PC-9 (cell line): ENCODE measurements at regions not wholly inside any gene's neighbourhood (a gene's known extent, or its start where the extent isn't known, plus 50 kb on each side); places are given as distances from the start of the nearest gene placed in this dataset.

ENCODE experiments used
- BruUV-seq: library from RNA; stranded (reverse); fragments of 400-500 nt; replicated peaks from 2 replicates; lab custom pipeline; 2021; lab: Mats Ljungman, UMichigan
- CTCF ChIA-PET: fragments of 300-600 bp; sonication (Branson Sonifier 250); formaldehyde crosslinking; loops from one replicate; lab custom pipeline; 2022; ENCODE audit warnings: antibody characterized with exemption; lab: Charles Lee
- POLR2A ChIA-PET: fragments of 300-600 bp; sonication (Branson Sonifier 250); formaldehyde crosslinking; loops from one replicate; lab custom pipeline; 2022; ENCODE audit warnings: antibody characterized with exemption; ENCODE audit not compliant: unreplicated experiment; lab: Charles Lee
- DNase-seq, 2 experiments: peaks; one replicate each; pipeline versions ENCODE4 v3.0.0 to v3.0.0-alpha.2; 2015 to 2022; ENCODE audit warnings: mixed read lengths in 1 of 2
- H2AFZ ChIP-seq: fragments of 200-600 bp; sonication (generic); 2 replicates; pipeline ENCODE4 v1.8.1; 2017; ENCODE audit warnings: antibody characterized with exemption
- H3F3A ChIP-seq: fragments of 200-600 bp; sonication (generic); 2 replicates; pipeline ENCODE4 v1.8.1; 2017; ENCODE audit warnings: antibody characterized with exemption, mild to moderate bottlenecking, low read depth; ENCODE audit not compliant: insufficient read depth
- H3K27ac ChIP-seq: fragments of 200-600 bp; sonication (generic); 2 replicates; pipeline ENCODE4 v1.6.1; 2016; ENCODE audit warnings: mixed run types
- H3K27me3 ChIP-seq: fragments of 200-600 bp; sonication (generic); 2 replicates; pipeline ENCODE4 v1.6.1; 2016; ENCODE audit warnings: low read depth, mixed run types; ENCODE audit not compliant: insufficient read depth
- H3K36me3 ChIP-seq: fragments of 200-600 bp; sonication (generic); 2 replicates; pipeline ENCODE4 v1.6.1; 2016; ENCODE audit warnings: low read depth, mixed run types
- H3K4me1 ChIP-seq: fragments of 200-600 bp; sonication (generic); replicated peaks from 2 replicates; pipeline ENCODE4 v1.6.1; 2016; ENCODE audit warnings: mixed run types; ENCODE audit not compliant: insufficient read depth
- H3K4me2 ChIP-seq: fragments of 200-600 bp; sonication (generic); 2 replicates; pipeline ENCODE4 v1.6.1; 2017; ENCODE audit warnings: mixed run types
- H3K4me3 ChIP-seq: fragments of 200-600 bp; sonication (generic); 2 replicates; pipeline ENCODE4 v1.6.1; 2016; ENCODE audit warnings: mixed run types
- H3K79me2 ChIP-seq: fragments of 200-600 bp; sonication (generic); 2 replicates; pipeline ENCODE4 v1.6.1; 2017; ENCODE audit warnings: low read depth, mixed run types
- H3K9me2 ChIP-seq: fragments of 200-600 bp; sonication (generic); 2 replicates; pipeline ENCODE4 v1.8.1; 2017; ENCODE audit warnings: mild to moderate bottlenecking; ENCODE audit not compliant: insufficient read depth
- H3K9me3 ChIP-seq: fragments of 200-600 bp; sonication (generic); 2 replicates; pipeline ENCODE4 v1.8.1; 2016; ENCODE audit warnings: low read depth; ENCODE audit not compliant: insufficient read depth
- H4K20me1 ChIP-seq: fragments of 200-600 bp; sonication (generic); 2 replicates; pipeline ENCODE4 v1.8.1; 2017; ENCODE audit not compliant: insufficient read depth
- EZH2 ChIP-seq: fragments of 200-600 bp; sonication (generic); IDR thresholded peaks from 2 replicates; pipeline ENCODE4 v1.8.0; 2017; ENCODE audit warnings: antibody characterized with exemption, low read depth
- intact Hi-C: fragments of 100-400 bp; cut with micrococcal nuclease; formaldehyde crosslinking; loops from one replicate; pipeline ENCODE4 v1.10.0; 2022; ENCODE audit not compliant: unreplicated experiment
- TF ChIP-seq, protein P1 (sequence below): fragments of 200-600 bp; sonication (generic); conservative IDR thresholded peaks from 2 replicates; pipeline ENCODE4 v1.6.1; 2017; ENCODE audit warnings: mixed run types, antibody characterized with exemption, mild to moderate bottlenecking, moderate library complexity

DNA sequence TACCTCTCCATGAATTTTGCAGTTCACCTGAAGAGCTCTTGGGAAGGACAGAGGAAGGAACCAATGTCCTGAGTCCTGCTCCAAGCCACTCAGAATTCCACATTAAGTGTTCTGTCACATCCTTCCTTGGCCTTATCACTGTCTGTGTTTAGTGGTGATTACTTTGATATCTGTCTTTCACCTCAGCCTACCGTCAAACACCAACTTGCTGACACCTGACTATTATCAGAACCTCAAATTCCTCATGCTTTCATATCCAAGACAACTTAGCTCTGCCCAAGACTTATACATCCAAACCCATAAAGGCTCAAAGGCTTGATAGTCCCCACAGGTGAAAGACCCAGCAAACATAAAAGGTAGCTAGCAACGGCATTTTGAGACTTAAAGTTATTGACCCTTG, 280.0 kb downstream of the MEX3B start:
- CTCF ChIA-PET = no interaction called here
- intact Hi-C loops = no loop called here
- H3K9me3 ChIP-seq = no peaks in the 10 kb centered on the region

DNA sequence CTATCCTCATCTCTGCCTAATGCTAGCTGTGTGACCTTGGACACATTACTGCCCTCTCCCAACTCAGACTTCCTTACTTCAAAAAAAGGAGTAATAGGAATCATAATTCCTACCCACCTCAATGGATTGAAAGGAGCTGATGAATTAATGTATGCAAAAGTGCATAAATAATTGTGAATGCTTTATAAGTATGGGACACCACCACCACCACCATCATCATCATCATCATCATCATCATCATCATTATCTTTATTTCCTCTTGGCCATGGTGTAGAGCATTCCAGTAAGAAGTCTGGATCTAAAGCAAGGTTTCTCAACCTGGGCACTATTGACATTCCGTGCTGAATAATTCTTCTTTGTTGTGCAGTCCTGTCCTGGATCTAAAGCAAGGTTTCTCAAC, 282.5 kb downstream of the MEX3B start:
- intact Hi-C loops = no loop called here
- H3K27ac ChIP-seq = no peak overlapping the region
- no peak for DNase-seq
- ChIA-PET POLR2A (no interaction called here), CTCF (no interaction called here)
- no peaks in the 10 kb centered on the region for H4K20me1 ChIP-seq
- no peak overlapping the region for H2AFZ ChIP-seq
- no peaks in the 10 kb centered on the region for H3K79me2 ChIP-seq
- H3K27me3 ChIP-seq = peaks cover 40% of the 10 kb centered on the region
- BruUV-seq = no TSS peak
- H3F3A ChIP-seq = no peaks in the 10 kb centered on the region
- H3K9me2 ChIP-seq = no peaks in the 10 kb centered on the region
- TF ChIP-seq EZH2 = no peak
- TF ChIP-seq, protein P1, sequence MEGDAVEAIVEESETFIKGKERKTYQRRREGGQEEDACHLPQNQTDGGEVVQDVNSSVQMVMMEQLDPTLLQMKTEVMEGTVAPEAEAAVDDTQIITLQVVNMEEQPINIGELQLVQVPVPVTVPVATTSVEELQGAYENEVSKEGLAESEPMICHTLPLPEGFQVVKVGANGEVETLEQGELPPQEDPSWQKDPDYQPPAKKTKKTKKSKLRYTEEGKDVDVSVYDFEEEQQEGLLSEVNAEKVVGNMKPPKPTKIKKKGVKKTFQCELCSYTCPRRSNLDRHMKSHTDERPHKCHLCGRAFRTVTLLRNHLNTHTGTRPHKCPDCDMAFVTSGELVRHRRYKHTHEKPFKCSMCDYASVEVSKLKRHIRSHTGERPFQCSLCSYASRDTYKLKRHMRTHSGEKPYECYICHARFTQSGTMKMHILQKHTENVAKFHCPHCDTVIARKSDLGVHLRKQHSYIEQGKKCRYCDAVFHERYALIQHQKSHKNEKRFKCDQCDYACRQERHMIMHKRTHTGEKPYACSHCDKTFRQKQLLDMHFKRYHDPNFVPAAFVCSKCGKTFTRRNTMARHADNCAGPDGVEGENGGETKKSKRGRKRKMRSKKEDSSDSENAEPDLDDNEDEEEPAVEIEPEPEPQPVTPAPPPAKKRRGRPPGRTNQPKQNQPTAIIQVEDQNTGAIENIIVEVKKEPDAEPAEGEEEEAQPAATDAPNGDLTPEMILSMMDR = no peak
- no peaks in the 10 kb centered on the region for H3K36me3 ChIP-seq
- no peaks in the 10 kb centered on the region for H3K9me3 ChIP-seq
- H3K4me2 ChIP-seq = no peak overlapping the region
- H3K4me1 ChIP-seq = no peaks in the 10 kb centered on the region
- H3K4me3 ChIP-seq = no peak overlapping the region

More for the DNA sequence above, 280.0 kb downstream of the MEX3B start:
- POLR2A ChIA-PET = no interaction called here
- Histone ChIP-seq H4K20me1 (no peaks in the 10 kb centered on the region), H3K36me3 (0 out of 2 replicates have a peak, but pooled peaks cover 3% of the 10 kb centered on the region), H3K4me2 (no peak overlapping the region), H2AFZ (no peak overlapping the region), H3K9me2 (no peaks in the 10 kb centered on the region), H3K27ac (no peak overlapping the region), H3K79me2 (no peaks in the 10 kb centered on the region), H3F3A (no peaks in the 10 kb centered on the region), H3K4me3 (no peak overlapping the region), H3K4me1 (no peaks in the 10 kb centered on the region), H3K27me3 (peaks cover 15% of the 10 kb centered on the region)
- no TSS peak for BruUV-seq
- no peak for DNase-seq
- TF ChIP-seq, protein P1 = no peak
- no peak for TF ChIP-seq EZH2

DNA sequence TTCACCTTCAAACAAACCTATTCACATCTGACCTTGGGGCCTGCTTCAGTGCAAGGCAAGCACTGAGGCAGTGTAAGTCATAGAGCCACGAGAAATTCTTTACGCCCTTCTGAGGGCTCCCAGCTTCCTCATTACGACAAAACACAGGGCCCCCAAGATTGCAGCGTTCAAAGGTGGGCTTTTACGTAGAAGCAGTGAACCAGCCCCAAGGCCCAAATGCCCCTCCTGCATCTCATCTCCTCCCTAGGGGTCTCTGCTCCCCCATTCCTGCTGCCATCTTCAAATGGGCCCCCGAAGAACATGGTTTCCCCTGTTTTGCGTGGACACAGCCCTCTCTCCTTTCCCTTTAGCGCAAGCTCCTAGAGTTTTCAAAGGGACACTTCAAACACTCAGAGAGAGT, 285.1 kb downstream of the MEX3B start:
- H3K4me2 ChIP-seq = no peak overlapping the region
- H3K27ac ChIP-seq = no peak overlapping the region
- H3K27me3 ChIP-seq = peaks cover 56% of the 10 kb centered on the region
- no peak for TF ChIP-seq EZH2
- TF ChIP-seq, protein P1 = no peak
- no peaks in the 10 kb centered on the region for H3K9me2 ChIP-seq
- H3K79me2 ChIP-seq = no peaks in the 10 kb centered on the region
- no peak overlapping the region for H3K4me3 ChIP-seq
- no peaks in the 10 kb centered on the region for H3K4me1 ChIP-seq
- H2AFZ ChIP-seq = no peak overlapping the region
- H4K20me1 ChIP-seq = no peaks in the 10 kb centered on the region
- CTCF ChIA-PET = no interaction called here
- no peaks in the 10 kb centered on the region for H3K36me3 ChIP-seq
- POLR2A ChIA-PET = no interaction called here
- BruUV-seq = no TSS peak
- H3K9me3 ChIP-seq = no peaks in the 10 kb centered on the region
- intact Hi-C loops = no loop called here
- DNase-seq = no peak
- no peaks in the 10 kb centered on the region for H3F3A ChIP-seq
